ENCODE measurements at regions not wholly inside any gene's neighbourhood (a gene's known extent, or its start where the extent isn't known, plus 50 kb on each side); places are given as distances from the start of the nearest gene placed in this dataset.

GRCh38 chr6:168152980-168153379, 74.0 kb upstream of the FRMD1 start:
- H3K4me2 ChIP-seq (replicated peaks; ENCODE audit: low read depth, low read length, poor library complexity, severe bottlenecking), result no peak overlapping the region
- WGBS (ENCODE audit: insufficient coverage), result 30% methylated on average over 4 of the region's 6 CpGs
- H3K9me3 Mint-ChIP-seq (ENCODE audit: insufficient read depth), result no peaks in the 10 kb centered on the region
- no peaks in the 10 kb centered on the region for H4K20me1 ChIP-seq (ENCODE audit: control insufficient read depth, insufficient read depth, low read length, poor library complexity, severe bottlenecking)
- H3K9me3 ChIP-seq (ENCODE audit: control extremely low read depth in 1 of 3, control insufficient read depth in 2 of 3, insufficient read depth in 1 of 3, low read length in 2 of 3), result peaks cover 0 to 6% (median 0%) of the 10 kb centered on the region in 3 donors
- H3K27me3 Mint-ChIP-seq, result peaks cover 10% of the 10 kb centered on the region
- H3K27me3 ChIP-seq (replicated peaks in 1 of 4; ENCODE audit: control extremely low read depth in 1 of 4, control insufficient read depth in 3 of 4, insufficient read depth in 4 of 4, low read length in 3 of 4), result no peaks in the 10 kb centered on the region
- no peak for TF ChIP-seq EZH2 (IDR thresholded peaks at IDR 0.05; ENCODE audit: borderline replicate concordance, insufficient read depth, low read depth, low read length, poor library complexity, severe bottlenecking)
- intact Hi-C loops (cut with micrococcal nuclease), result no loop called here
- no peak overlapping the region for H3K4me3 Mint-ChIP-seq
- H3K4me1 Mint-ChIP-seq, result no peaks in the 10 kb centered on the region
- H3K79me2 ChIP-seq (ENCODE audit: control insufficient read depth, insufficient read depth, low read length), result no peaks in the 10 kb centered on the region
- no peaks in the 10 kb centered on the region for H3K36me3 ChIP-seq (replicated peaks in 1 of 2; ENCODE audit: control extremely low read depth in 1 of 2, control insufficient read depth in 1 of 2, extremely low read depth in 1 of 2, insufficient read depth in 2 of 2, low read length in 1 of 2)
- ChIA-PET CTCF (no interaction called here), POLR2A (no interaction called here)
- H3K27ac Mint-ChIP-seq, result no peak overlapping the region
- ATAC-seq (ENCODE audit: low read depth) (no peak), DNase-seq (no peak)
- no peak overlapping the region for H3K27ac ChIP-seq (ENCODE audit: low read length in 2 of 2)
- H2AFZ ChIP-seq (ENCODE audit: insufficient read depth, low read depth, low read length, poor library complexity, severe bottlenecking), result no peak overlapping the region
- no peak overlapping the region for H3K9ac ChIP-seq (ENCODE audit: low read length)
- no peaks in the 10 kb centered on the region for H3K4me1 ChIP-seq (ENCODE audit: control insufficient read depth in 2 of 2, insufficient read depth in 2 of 2, low read length in 2 of 2)
- no peak overlapping the region for H3K4me3 ChIP-seq (ENCODE audit: control extremely low read depth in 1 of 5, extremely low read depth in 1 of 5, insufficient read depth in 1 of 5, low read depth in 2 of 5, low read length in 4 of 5)

- Histone ChIP-seq H3K4me1 (ENCODE audit: control insufficient read depth in 2 of 2, insufficient read depth in 2 of 2, low read length in 2 of 2) (no peaks in the 10 kb centered on the region), H3K79me2 (ENCODE audit: control insufficient read depth, insufficient read depth, low read length) (no peaks in the 10 kb centered on the region), H2AFZ (ENCODE audit: insufficient read depth, low read depth, low read length, poor library complexity, severe bottlenecking) (no peak overlapping the region), H3K4me3 (ENCODE audit: control extremely low read depth in 1 of 5, extremely low read depth in 1 of 5, insufficient read depth in 1 of 5, low read depth in 2 of 5, low read length in 4 of 5) (no peak overlapping the region), H3K27me3 (replicated peaks in 1 of 4; ENCODE audit: control extremely low read depth in 1 of 4, control insufficient read depth in 3 of 4, insufficient read depth in 4 of 4, low read length in 3 of 4) (no peaks in the 10 kb centered on the region), H3K9ac (ENCODE audit: low read length) (no peak overlapping the region), H3K36me3 (replicated peaks in 1 of 2; ENCODE audit: control extremely low read depth in 1 of 2, control insufficient read depth in 1 of 2, extremely low read depth in 1 of 2, insufficient read depth in 2 of 2, low read length in 1 of 2) (no peaks in the 10 kb centered on the region), H3K9me3 (ENCODE audit: control extremely low read depth in 1 of 3, control insufficient read depth in 2 of 3, insufficient read depth in 1 of 3, low read length in 2 of 3) (peaks cover 0 to 6% (median 0%) of the 10 kb centered on the region in 3 donors), H4K20me1 (ENCODE audit: control insufficient read depth, insufficient read depth, low read length, poor library complexity, severe bottlenecking) (no peaks in the 10 kb centered on the region), H3K4me2 (replicated peaks; ENCODE audit: low read depth, low read length, poor library complexity, severe bottlenecking) (no peak overlapping the region), H3K27ac (ENCODE audit: low read length in 2 of 2) (no peak overlapping the region)
- Mint-ChIP-seq H3K27me3 (peaks cover 10% of the 10 kb centered on the region), H3K9me3 (ENCODE audit: insufficient read depth) (no peaks in the 10 kb centered on the region), H3K4me1 (no peaks in the 10 kb centered on the region), H3K27ac (no peak overlapping the region), H3K4me3 (no peak overlapping the region)
- ChIA-PET CTCF (no interaction called here), POLR2A (no interaction called here)
- 86% methylated on average over 15 of the region's 18 CpGs for WGBS (ENCODE audit: insufficient coverage)
- TF ChIP-seq CTCF (IDR thresholded peaks at IDR 0.05) (no peak), EZH2 (IDR thresholded peaks at IDR 0.05; ENCODE audit: borderline replicate concordance, insufficient read depth, low read depth, low read length, poor library complexity, severe bottlenecking) (no peak)
- intact Hi-C loops (cut with micrococcal nuclease), result no loop called here
- ATAC-seq (ENCODE audit: low read depth) (no peak), DNase-seq (no peak)
Measured at GRCh38 chr6:168152306-168152963, 73.4 kb upstream of the FRMD1 start.
